GM12892 (cell line): ENCODE measurements at regions not wholly inside any gene's neighbourhood (a gene's known extent, or its start where the extent isn't known, plus 50 kb on each side); places are given as distances from the start of the nearest gene placed in this dataset.

Experiments
- POLR2A ChIP-seq: IDR thresholded peaks from 2 replicates; pipeline ENCODE4 v1.6.1; 2011; ENCODE audit warnings: low read depth, low read length, control low read depth
- POLR2AphosphoS5 ChIP-seq: IDR thresholded peaks from 2 replicates; pipeline ENCODE4 v1.6.1; 2011; ENCODE audit warnings: low read depth, low read length, control low read depth

DNA sequence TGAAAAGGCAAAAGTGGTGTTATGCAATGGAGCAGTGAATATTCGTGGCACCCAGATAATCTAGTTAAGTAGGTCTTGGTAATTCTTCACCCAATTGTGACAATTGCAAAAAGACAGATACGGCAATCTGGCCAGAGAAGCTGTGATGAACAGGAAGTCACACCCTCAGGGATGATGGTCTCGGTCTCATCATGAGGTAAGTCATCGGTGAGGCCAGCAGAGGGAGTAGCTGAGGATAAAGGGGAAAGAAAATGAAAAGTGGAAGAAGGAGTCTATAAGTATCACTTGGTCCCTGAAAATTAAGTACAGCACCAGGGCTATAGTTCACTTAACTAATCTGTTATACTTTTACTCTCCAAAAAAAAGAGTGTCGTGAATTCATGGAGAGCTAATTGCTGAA, 258.8 kb upstream of the NCAM2 start:
- TF ChIP-seq POLR2A (no peak), POLR2AphosphoS5 (no peak)
